Keratinocyte (primary cell): ENCODE measurements at regions not wholly inside any gene's neighbourhood (a gene's known extent, or its start where the extent isn't known, plus 50 kb on each side); places are given as distances from the start of the nearest gene placed in this dataset.

ENCODE experiments used
- CTCF ChIP-seq, 3 experiments: IDR thresholded peaks in 1 of 3; conservative IDR thresholded peaks in 1 of 3; optimal IDR thresholded peaks in 1 of 3; 2 replicates in 2 of 3; 3 replicates in 1 of 3; pipeline versions ENCODE3 to v1.5.1; 2011; ENCODE audit warnings: low read length in 3 of 3, mild to moderate bottlenecking in 3 of 3, moderate library complexity in 2 of 3, control low read depth in 1 of 3, inconsistent platforms in 1 of 3; ENCODE audit not compliant: insufficient read depth in 2 of 3; ENCODE audit errors: extremely low read depth in 1 of 3
- EZH2 ChIP-seq: IDR thresholded peaks from one replicate; pipeline ENCODE4 v1.6.1; 2012; ENCODE audit warnings: inconsistent platforms, mild to moderate bottlenecking, low read length, moderate library complexity

GRCh38 chr4:133574248-133574647 is 425.2 kb downstream of the PCDH10 start:
- TF ChIP-seq CTCF (optimal IDR thresholded peaks at IDR 0.05 in 1 of 3, IDR thresholded peaks at IDR 0.05 in 1 of 3, conservative IDR thresholded peaks at IDR 0.05 in 1 of 3; ENCODE audit: extremely low read depth in 1 of 3, insufficient read depth in 2 of 3, low read length in 3 of 3) (no peak), EZH2 (no peak)
